Upper lobe of left lung (tissue), 4 donors: ENCODE measurements at regions not wholly inside any gene's neighbourhood (a gene's known extent, or its start where the extent isn't known, plus 50 kb on each side); places are given as distances from the start of the nearest gene placed in this dataset.

Experiments used
- CTCF ChIP-seq, 6 experiments: fragments of 450-650 bp in 4 of 6; fragments of 200-600 bp in 2 of 6; sonication (generic) in 2 of 6; IDR thresholded peaks; one replicate each; pipeline ENCODE4 v1.5.1; 2016 to 2019; ENCODE audit warnings: antibody characterized with exemption in 6 of 6
- EP300 ChIP-seq, 4 donors: sonication (generic); formaldehyde crosslinking; IDR thresholded peaks; one replicate each; pipeline ENCODE4 v1.5.1; 2017; ENCODE audit warnings: antibody characterized with exemption in 4 of 4, control low read depth in 2 of 4
- POLR2A ChIP-seq, 4 donors: fragments of 450-650 bp; IDR thresholded peaks; one replicate each; pipeline ENCODE4 v1.5.1; 2016 to 2017; ENCODE audit warnings: antibody characterized with exemption in 4 of 4, mild to moderate bottlenecking in 2 of 4
- POLR2AphosphoS5 ChIP-seq, 2 donors: sonication (generic); formaldehyde crosslinking; IDR thresholded peaks; one replicate each; pipeline ENCODE4 v1.5.1; 2017; ENCODE audit warnings: antibody characterized with exemption in 2 of 2

- no peak for TF ChIP-seq POLR2A (IDR thresholded peaks at IDR 0.05)
- TF ChIP-seq CTCF (IDR thresholded peaks at IDR 0.05), result no peak
- TF ChIP-seq POLR2AphosphoS5 (IDR thresholded peaks at IDR 0.05), result no peak
- TF ChIP-seq EP300 (IDR thresholded peaks at IDR 0.05), result no peak
Measured at GRCh38 chr22:48600171-48600570, 1227.5 kb downstream of the BRD1 start.
